ENCODE measurements at regions not wholly inside any gene's neighbourhood (a gene's known extent, or its start where the extent isn't known, plus 50 kb on each side); places are given as distances from the start of the nearest gene placed in this dataset.

DNA sequence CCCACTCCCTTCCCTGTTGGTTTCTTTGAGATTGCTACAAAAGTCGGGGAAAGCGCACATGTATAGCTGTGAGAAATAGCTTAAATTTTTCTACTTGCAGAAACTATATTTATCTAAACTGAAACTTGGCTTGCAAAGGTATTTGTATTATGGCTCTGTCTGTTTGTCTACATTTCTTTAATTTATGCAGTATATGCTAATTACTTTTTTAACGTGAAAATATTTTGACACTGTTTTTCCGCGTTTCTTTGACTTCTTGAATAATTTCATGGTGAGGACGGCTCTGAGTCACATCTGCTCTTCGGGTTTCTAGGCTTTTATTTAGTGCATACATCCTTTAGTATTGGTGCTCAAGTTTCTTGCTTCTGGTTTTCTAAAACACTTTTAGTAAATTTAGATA lies 182.1 kb upstream of the ZRANB2 start:
- Histone ChIP-seq H3K9ac (ENCODE audit: insufficient read depth in 1 of 2, low read length in 2 of 2) (no peak overlapping the region), H3K27me3 (ENCODE audit: control insufficient read depth in 3 of 3, insufficient read depth in 3 of 3, low read length in 2 of 3) (no peaks in the 10 kb centered on the region), H3K36me3 (ENCODE audit: control insufficient read depth in 4 of 4, insufficient read depth in 4 of 4, low read length in 4 of 4) (no peaks in the 10 kb centered on the region), H3K4me3 (no peak overlapping the region), H3K9me3 (ENCODE audit: control insufficient read depth in 4 of 4, insufficient read depth in 3 of 4, low read length in 3 of 4) (no peaks in the 10 kb centered on the region), H3K4me1 (ENCODE audit: control insufficient read depth in 5 of 5, insufficient read depth in 5 of 5, low read length in 5 of 5) (no peaks in the 10 kb centered on the region), H3K27ac (ENCODE audit: low read depth in 1 of 2, low read length in 1 of 2) (no peak overlapping the region)
- 73 to 76% methylated on average over 7 of the region's 7 CpGs for WGBS, 2 donors
- TF ChIP-seq, protein P1, sequence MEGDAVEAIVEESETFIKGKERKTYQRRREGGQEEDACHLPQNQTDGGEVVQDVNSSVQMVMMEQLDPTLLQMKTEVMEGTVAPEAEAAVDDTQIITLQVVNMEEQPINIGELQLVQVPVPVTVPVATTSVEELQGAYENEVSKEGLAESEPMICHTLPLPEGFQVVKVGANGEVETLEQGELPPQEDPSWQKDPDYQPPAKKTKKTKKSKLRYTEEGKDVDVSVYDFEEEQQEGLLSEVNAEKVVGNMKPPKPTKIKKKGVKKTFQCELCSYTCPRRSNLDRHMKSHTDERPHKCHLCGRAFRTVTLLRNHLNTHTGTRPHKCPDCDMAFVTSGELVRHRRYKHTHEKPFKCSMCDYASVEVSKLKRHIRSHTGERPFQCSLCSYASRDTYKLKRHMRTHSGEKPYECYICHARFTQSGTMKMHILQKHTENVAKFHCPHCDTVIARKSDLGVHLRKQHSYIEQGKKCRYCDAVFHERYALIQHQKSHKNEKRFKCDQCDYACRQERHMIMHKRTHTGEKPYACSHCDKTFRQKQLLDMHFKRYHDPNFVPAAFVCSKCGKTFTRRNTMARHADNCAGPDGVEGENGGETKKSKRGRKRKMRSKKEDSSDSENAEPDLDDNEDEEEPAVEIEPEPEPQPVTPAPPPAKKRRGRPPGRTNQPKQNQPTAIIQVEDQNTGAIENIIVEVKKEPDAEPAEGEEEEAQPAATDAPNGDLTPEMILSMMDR (IDR thresholded peaks at IDR 0.05; ENCODE audit: control extremely low read depth, extremely low read depth), result no peak
- ATAC-seq (ENCODE audit: insufficient read depth, low FRiP score), result no peak
- no peak for DNase-seq

DNA sequence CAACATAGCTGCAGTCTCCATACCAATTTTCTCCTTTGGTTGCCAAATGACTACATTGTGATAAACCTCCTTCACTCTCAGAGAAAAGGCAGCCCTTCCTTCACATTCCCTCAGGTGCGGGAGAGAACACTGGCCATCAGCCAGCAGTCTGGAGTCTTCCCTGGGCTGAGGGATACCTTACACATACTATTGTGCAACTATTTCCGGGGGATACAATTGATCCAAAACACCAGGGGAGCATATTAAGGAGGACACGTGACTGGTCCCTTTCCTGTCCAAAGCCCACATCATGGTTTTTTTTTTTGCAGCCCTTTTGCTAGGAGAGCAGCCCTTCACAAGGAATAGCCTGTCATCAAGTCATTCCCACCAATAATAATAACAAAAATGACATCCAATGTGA lies 172.1 kb upstream of the ZRANB2 start:
- Histone ChIP-seq H3K27ac (ENCODE audit: low read depth in 1 of 2, low read length in 1 of 2) (no peak overlapping the region), H3K36me3 (ENCODE audit: control insufficient read depth in 4 of 4, insufficient read depth in 4 of 4, low read length in 4 of 4) (no peaks in the 10 kb centered on the region), H3K4me3 (no peak overlapping the region), H3K9me3 (ENCODE audit: control insufficient read depth in 4 of 4, insufficient read depth in 3 of 4, low read length in 3 of 4) (no peaks in the 10 kb centered on the region), H3K9ac (ENCODE audit: insufficient read depth in 1 of 2, low read length in 2 of 2) (no peak overlapping the region), H3K4me1 (ENCODE audit: control insufficient read depth in 5 of 5, insufficient read depth in 5 of 5, low read length in 5 of 5) (no peaks in the 10 kb centered on the region), H3K27me3 (ENCODE audit: control insufficient read depth in 3 of 3, insufficient read depth in 3 of 3, low read length in 2 of 3) (no peaks in the 10 kb centered on the region)
- DNase-seq (no peak), ATAC-seq (ENCODE audit: insufficient read depth, low FRiP score) (no peak)
- TF ChIP-seq, protein P1 (IDR thresholded peaks at IDR 0.05; ENCODE audit: control extremely low read depth, extremely low read depth), result no peak
- WGBS, 2 donors, result 65 to 87% methylated on average over 3 of the region's 3 CpGs

DNA sequence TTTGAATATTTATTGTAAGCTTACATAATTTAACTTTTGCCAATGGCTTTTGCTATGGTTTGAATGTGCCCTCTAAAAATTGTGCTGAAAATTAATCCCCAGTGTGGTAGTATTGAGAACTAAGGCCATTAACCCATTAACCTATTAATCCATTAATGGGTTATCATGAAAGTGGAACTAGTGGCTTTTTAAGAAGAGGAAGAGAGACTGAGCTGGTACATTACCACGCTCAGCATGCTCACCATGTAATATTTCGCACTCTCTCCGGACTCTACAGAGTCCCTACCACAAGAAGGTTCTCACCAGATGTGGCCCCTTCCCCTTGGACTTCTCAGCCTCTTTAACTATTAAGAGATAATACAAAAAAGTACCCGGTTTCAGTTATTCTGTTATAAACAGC lies 164.4 kb upstream of the ZRANB2 start:
- no peak overlapping the region for H3K4me3 ChIP-seq
- TF ChIP-seq, protein P1 (IDR thresholded peaks at IDR 0.05; ENCODE audit: control extremely low read depth, extremely low read depth), result no peak
- no peak overlapping the region for H3K27ac ChIP-seq (ENCODE audit: low read depth in 1 of 2, low read length in 1 of 2)
- H3K27me3 ChIP-seq (ENCODE audit: control insufficient read depth in 3 of 3, insufficient read depth in 3 of 3, low read length in 2 of 3), result no peaks in the 10 kb centered on the region
- no peaks in the 10 kb centered on the region for H3K36me3 ChIP-seq (ENCODE audit: control insufficient read depth in 4 of 4, insufficient read depth in 4 of 4, low read length in 4 of 4)
- no peaks in the 10 kb centered on the region for H3K9me3 ChIP-seq (ENCODE audit: control insufficient read depth in 4 of 4, insufficient read depth in 3 of 4, low read length in 3 of 4)
- no peak overlapping the region for H3K9ac ChIP-seq (ENCODE audit: insufficient read depth in 1 of 2, low read length in 2 of 2)
- no peaks in the 10 kb centered on the region for H3K4me1 ChIP-seq (ENCODE audit: control insufficient read depth in 5 of 5, insufficient read depth in 5 of 5, low read length in 5 of 5)
- no peak for DNase-seq
- 89 to 92% methylated on average over 4 of the region's 4 CpGs for WGBS, 2 donors
- no peak for ATAC-seq (ENCODE audit: insufficient read depth, low FRiP score)

DNA sequence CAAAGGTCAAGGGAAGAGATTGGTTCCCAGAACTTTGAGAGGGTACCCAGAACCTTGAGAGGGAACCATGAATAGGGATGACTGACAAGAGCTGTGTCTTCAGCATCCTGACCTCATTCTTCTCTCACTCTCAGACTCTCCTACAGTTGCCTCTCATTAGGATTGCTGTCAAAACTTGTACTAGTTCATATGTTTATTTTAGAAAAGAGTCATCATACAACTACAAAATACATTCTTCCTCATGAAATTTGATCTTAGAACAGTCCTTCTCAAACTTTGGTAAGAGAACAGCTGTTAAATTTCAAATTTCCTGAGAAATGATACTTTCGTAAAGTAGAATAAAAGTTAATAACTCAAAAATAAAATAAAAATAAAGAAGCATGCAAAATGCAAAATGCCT lies 161.4 kb upstream of the ZRANB2 start:
- Histone ChIP-seq H3K9me3 (ENCODE audit: control insufficient read depth in 4 of 4, insufficient read depth in 3 of 4, low read length in 3 of 4) (no peaks in the 10 kb centered on the region), H3K4me1 (ENCODE audit: control insufficient read depth in 5 of 5, insufficient read depth in 5 of 5, low read length in 5 of 5) (no peaks in the 10 kb centered on the region), H3K36me3 (ENCODE audit: control insufficient read depth in 4 of 4, insufficient read depth in 4 of 4, low read length in 4 of 4) (no peaks in the 10 kb centered on the region), H3K27ac (ENCODE audit: low read depth in 1 of 2, low read length in 1 of 2) (no peak overlapping the region), H3K9ac (ENCODE audit: insufficient read depth in 1 of 2, low read length in 2 of 2) (no peak overlapping the region), H3K4me3 (no peak overlapping the region), H3K27me3 (ENCODE audit: control insufficient read depth in 3 of 3, insufficient read depth in 3 of 3, low read length in 2 of 3) (no peaks in the 10 kb centered on the region)
- TF ChIP-seq, protein P1 (IDR thresholded peaks at IDR 0.05; ENCODE audit: control extremely low read depth, extremely low read depth), result no peak
- DNase-seq (no peak), ATAC-seq (ENCODE audit: insufficient read depth, low FRiP score) (no peak)
- WGBS, 2 donors, result 74 to 87% methylated on average over 1 of the region's 1 CpG
